ENCODE measurements at regions not wholly inside any gene's neighbourhood (a gene's known extent, or its start where the extent isn't known, plus 50 kb on each side); places are given as distances from the start of the nearest gene placed in this dataset.
"Not testable (repeated sequence)": the region's sequence is repeated elsewhere in the genome, so short reads cannot be mapped to it uniquely, and the experiment has no call there.

GRCh38 chr2:147015591-147015990 lies 829.2 kb upstream of the ACVR2A start:
- no peak for DNase-seq
- H3K9me3 Mint-ChIP-seq, result peaks cover 2% of the 10 kb centered on the region
- POLR2A ChIA-PET, result no interaction called here
- H3K27me3 Mint-ChIP-seq, result peaks cover 3% of the 10 kb centered on the region
- H3K4me1 Mint-ChIP-seq, result no peaks in the 10 kb centered on the region
- H3K27ac Mint-ChIP-seq, result no peak overlapping the region
- H3K4me3 Mint-ChIP-seq, result no peak overlapping the region
- no peaks in the 10 kb centered on the region for H3K36me3 Mint-ChIP-seq
- ATAC-seq (ENCODE audit: low read depth), result no peak

DNA sequence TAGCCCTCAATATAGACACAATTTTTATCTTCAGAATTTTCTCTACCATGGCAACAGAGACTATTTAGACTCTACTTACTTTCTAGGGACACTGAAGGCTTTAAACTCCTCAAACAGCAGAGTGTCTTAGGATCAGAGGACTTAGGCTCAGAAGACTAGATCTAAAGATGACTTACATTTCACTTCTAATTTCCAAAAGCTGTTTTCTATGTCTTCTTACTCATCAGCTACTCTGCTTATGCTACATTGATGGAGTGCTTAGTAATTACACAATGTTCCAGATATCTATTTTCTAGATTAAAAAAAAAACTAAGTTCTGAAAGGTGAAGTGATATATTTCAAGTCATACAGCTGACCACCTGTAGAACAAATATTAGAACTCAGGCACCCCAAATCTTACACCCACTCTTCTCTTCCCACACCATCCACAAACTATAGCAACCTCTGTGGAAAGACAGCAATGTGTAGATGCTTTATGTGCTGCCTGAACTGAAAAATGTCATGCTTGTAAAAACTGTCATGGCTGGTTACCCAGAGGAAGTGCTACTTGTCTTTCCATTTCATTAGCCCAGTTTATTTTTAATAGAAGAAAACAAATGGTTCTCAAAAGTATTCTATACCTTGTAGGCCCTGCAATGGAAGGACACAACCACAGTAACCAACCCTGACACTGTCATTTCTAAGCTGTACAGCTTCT lies 831.0 kb upstream of the ACVR2A start:
- DNase-seq (no peak), ATAC-seq (ENCODE audit: low read depth) (no peak)
- POLR2A ChIA-PET, result no interaction called here
- Mint-ChIP-seq H3K4me3 (no peak overlapping the region), H3K27ac (no peak overlapping the region), H3K4me1 (no peaks in the 10 kb centered on the region), H3K36me3 (no peaks in the 10 kb centered on the region), H3K9me3 (no peaks in the 10 kb centered on the region), H3K27me3 (peaks cover 3% of the 10 kb centered on the region)

- Mint-ChIP-seq H3K9me3 (no peaks in the 10 kb centered on the region), H3K4me1 (no peaks in the 10 kb centered on the region), H3K36me3 (no peaks in the 10 kb centered on the region), H3K27ac (no peak overlapping the region), H3K27me3 (no peaks in the 10 kb centered on the region), H3K4me3 (no peak overlapping the region)
- no peak for ATAC-seq (ENCODE audit: low read depth)
- POLR2A ChIA-PET, result no interaction called here
- DNase-seq, result no peak
Observed at GRCh38 chr2:147008481-147008880, 836.3 kb upstream of the ACVR2A start.

DNA sequence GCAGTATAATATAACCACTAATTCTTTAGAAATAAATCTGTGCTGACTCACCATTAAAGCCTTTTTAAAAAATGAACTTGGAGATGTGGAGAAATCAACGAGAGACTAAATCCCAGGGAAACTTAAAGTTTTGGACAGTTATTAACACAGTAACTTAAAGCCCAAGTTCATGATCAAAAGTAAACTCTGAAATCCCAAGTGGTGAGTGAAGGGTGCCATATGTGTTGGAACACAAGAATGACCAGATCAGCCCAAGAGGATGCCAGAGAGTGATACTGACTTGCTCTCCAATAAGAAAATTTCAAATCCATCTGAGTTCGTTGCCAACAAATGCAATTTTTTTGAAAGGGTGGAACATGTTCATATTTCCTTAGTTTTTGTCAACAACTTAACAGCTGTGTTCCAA lies 838.1 kb upstream of the ACVR2A start:
- H3K27me3 Mint-ChIP-seq, result no peaks in the 10 kb centered on the region
- no peaks in the 10 kb centered on the region for H3K4me1 Mint-ChIP-seq
- POLR2A ChIA-PET, result no interaction called here
- ATAC-seq (ENCODE audit: low read depth), result no peak
- DNase-seq, result no peak
- no peak overlapping the region for H3K27ac Mint-ChIP-seq
- no peak overlapping the region for H3K4me3 Mint-ChIP-seq
- no peaks in the 10 kb centered on the region for H3K9me3 Mint-ChIP-seq
- no peaks in the 10 kb centered on the region for H3K36me3 Mint-ChIP-seq

DNA sequence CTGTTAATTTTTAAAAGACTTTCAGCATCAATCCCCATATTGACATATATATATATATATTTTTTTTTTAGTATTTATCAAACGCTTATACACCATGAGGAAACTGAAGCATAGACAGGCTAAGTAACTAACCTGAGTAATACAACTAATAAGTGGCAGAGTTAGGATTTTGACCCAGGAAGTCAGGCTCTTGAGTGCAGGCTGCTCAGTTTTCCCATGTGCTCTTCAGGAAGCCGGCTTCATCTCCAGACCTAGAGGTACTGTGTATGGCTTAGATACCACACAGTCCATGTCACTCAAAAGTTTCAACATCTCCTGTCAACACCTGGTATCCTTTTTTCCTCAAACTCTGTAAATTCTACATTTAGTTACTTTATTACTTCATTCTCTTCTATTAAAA lies 841.7 kb upstream of the ACVR2A start:
- Mint-ChIP-seq H3K9me3 (no peaks in the 10 kb centered on the region), H3K4me1 (no peaks in the 10 kb centered on the region), H3K27me3 (no peaks in the 10 kb centered on the region), H3K27ac (no peak overlapping the region), H3K4me3 (no peak overlapping the region), H3K36me3 (no peaks in the 10 kb centered on the region)
- ATAC-seq (ENCODE audit: low read depth) (no peak), DNase-seq (no peak)
- POLR2A ChIA-PET, result no interaction called here

DNA sequence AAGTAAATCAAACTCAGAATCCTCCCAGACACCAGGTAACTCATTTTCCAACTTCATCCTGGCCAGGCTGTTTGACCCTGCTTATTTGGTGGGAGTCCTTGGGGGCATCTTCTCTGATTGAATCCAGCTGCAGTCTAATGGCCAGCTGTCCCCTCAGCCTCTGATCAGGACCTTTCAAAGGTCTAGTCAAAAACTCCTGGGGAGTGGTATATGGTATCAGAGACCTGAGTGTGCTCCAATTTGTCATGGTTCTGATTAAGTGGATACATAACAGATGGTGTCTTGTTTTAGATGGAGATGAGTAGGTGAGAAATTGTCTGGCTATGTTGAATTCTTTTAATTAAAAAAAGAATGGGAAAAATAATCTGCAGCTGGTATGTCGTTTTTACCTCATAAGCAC lies 842.6 kb upstream of the ACVR2A start:
- no peak for DNase-seq
- Mint-ChIP-seq H3K4me1 (no peaks in the 10 kb centered on the region), H3K27me3 (no peaks in the 10 kb centered on the region), H3K36me3 (no peaks in the 10 kb centered on the region), H3K9me3 (no peaks in the 10 kb centered on the region), H3K4me3 (no peak overlapping the region), H3K27ac (no peak overlapping the region)
- POLR2A ChIA-PET, result no interaction called here
- ATAC-seq (ENCODE audit: low read depth), result no peak

- POLR2A ChIA-PET, result no interaction called here
- ATAC-seq (ENCODE audit: low read depth), result no peak
Observed at GRCh38 chr2:147001061-147001460, 843.8 kb upstream of the ACVR2A start.

DNA sequence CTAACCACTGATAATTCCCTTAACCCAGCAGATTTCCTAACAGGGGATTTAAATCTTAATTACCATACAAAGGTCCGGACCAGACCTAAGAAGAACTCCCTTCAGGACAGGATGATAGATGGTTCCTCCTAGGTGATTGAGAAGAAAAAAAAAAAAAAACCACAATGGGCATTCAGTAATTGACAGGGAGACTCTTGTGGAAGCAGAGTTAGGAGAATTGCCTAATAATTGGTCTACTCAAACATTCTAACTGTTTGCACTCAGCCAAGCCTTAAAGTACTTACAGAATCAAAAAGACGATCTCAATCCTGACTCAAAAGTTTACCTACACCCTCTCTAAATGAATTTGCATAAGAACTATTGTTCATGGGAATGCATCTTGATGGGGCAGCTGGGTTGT lies 844.7 kb upstream of the ACVR2A start:
- POLR2A ChIA-PET; H3K36me3 Mint-ChIP-seq; ATAC-seq (ENCODE audit: low read depth); H3K27ac Mint-ChIP-seq; H3K4me1 Mint-ChIP-seq; H3K27me3 Mint-ChIP-seq; H3K9me3 Mint-ChIP-seq; H3K4me3 Mint-ChIP-seq; DNase-seq: not testable (repeated sequence)

More at GRCh38 chr2:147001061-147001460, 843.8 kb upstream of the ACVR2A start:
- no peak overlapping the region for H3K4me3 Mint-ChIP-seq
- no peaks in the 10 kb centered on the region for H3K27me3 Mint-ChIP-seq
- no peaks in the 10 kb centered on the region for H3K36me3 Mint-ChIP-seq
- no peak for DNase-seq
- no peaks in the 10 kb centered on the region for H3K4me1 Mint-ChIP-seq
- no peak overlapping the region for H3K27ac Mint-ChIP-seq
- no peaks in the 10 kb centered on the region for H3K9me3 Mint-ChIP-seq

DNA sequence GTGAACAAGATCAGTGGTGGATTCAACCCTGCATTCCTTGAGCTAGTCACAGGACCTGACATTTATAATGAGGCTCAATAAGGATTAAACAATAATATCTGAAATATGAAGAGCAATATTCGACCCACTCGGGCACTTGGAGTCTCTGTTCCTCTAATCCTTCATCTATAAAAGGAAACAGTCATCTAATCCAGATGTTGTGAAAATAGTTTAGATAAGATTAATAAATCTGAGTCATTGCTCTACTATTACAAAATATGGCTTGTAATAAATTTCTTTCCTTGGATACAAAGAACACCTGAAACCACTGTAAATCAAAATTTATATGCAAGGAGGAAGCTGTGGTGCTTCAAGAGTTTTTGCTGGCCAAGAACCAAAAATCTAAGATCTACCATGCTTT lies 846.9 kb upstream of the ACVR2A start:
- Mint-ChIP-seq H3K4me3 (no peak overlapping the region), H3K4me1 (no peaks in the 10 kb centered on the region), H3K27ac (no peak overlapping the region), H3K36me3 (no peaks in the 10 kb centered on the region), H3K9me3 (no peaks in the 10 kb centered on the region), H3K27me3 (no peaks in the 10 kb centered on the region)
- ATAC-seq (ENCODE audit: low read depth), result no peak
- POLR2A ChIA-PET, result no interaction called here
- DNase-seq, result no peak

- Mint-ChIP-seq H3K27ac (no peak overlapping the region), H3K9me3 (no peaks in the 10 kb centered on the region), H3K27me3 (no peaks in the 10 kb centered on the region), H3K4me1 (no peaks in the 10 kb centered on the region), H3K36me3 (no peaks in the 10 kb centered on the region), H3K4me3 (no peak overlapping the region)
- no peak for ATAC-seq (ENCODE audit: low read depth)
- POLR2A ChIA-PET, result no interaction called here
- no peak for DNase-seq
Observed at GRCh38 chr2:146997488-146997887, 847.3 kb upstream of the ACVR2A start.

- ATAC-seq (ENCODE audit: low read depth) (no peak), DNase-seq (no peak)
- POLR2A ChIA-PET, result no interaction called here
- Mint-ChIP-seq H3K4me1 (no peaks in the 10 kb centered on the region), H3K4me3 (no peak overlapping the region), H3K27ac (no peak overlapping the region), H3K27me3 (no peaks in the 10 kb centered on the region), H3K9me3 (no peaks in the 10 kb centered on the region), H3K36me3 (no peaks in the 10 kb centered on the region)
Observed at GRCh38 chr2:146994246-146994645, 850.6 kb upstream of the ACVR2A start.

DNA sequence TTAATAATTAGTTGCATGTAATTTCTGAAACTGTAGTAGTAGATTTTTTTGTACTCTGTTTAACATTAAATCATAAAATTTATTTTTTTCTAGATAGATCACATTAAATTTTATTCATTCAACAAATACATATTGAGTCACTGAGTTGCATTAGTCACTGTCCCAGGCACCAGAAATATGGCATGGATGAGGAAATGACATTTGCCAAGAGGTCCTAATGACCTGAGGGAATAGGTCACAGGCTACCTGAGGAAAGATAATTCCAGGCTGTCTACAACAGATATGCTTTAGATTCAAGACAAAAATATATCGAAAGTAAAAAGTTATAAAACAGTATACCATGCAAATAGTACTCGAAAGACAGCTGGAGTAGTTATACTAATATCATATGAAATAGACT lies 852.4 kb upstream of the ACVR2A start:
- H3K27ac Mint-ChIP-seq, result no peak overlapping the region
- H3K36me3 Mint-ChIP-seq, result no peaks in the 10 kb centered on the region
- H3K4me3 Mint-ChIP-seq, result no peak overlapping the region
- DNase-seq, result no peak
- H3K9me3 Mint-ChIP-seq, result no peaks in the 10 kb centered on the region
- H3K27me3 Mint-ChIP-seq, result no peaks in the 10 kb centered on the region
- H3K4me1 Mint-ChIP-seq, result no peaks in the 10 kb centered on the region
- POLR2A ChIA-PET, result no interaction called here
- no peak for ATAC-seq (ENCODE audit: low read depth)

DNA sequence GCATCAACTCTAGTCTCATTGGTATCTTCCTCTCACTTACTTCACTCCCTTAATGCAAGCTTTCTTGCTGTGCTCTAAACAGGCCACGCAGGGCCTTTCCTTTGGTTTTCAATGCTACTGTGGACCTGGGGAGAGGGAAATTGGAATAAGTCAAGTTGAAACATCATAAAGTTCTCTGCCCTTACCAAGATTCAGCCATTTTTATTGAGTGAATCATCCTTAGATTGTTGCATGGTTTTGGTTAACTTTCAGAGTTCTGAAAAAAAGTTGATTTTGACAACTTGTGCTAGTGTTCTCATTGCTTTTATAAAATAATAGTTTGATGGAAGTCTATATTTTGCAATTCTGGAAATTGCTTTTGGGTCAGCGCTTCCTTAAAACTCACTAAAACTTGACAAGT lies 852.8 kb upstream of the ACVR2A start:
- Mint-ChIP-seq H3K27ac (no peak overlapping the region), H3K4me3 (no peak overlapping the region), H3K9me3 (no peaks in the 10 kb centered on the region), H3K4me1 (no peaks in the 10 kb centered on the region), H3K27me3 (no peaks in the 10 kb centered on the region), H3K36me3 (no peaks in the 10 kb centered on the region)
- DNase-seq, result no peak
- POLR2A ChIA-PET, result no interaction called here
- no peak for ATAC-seq (ENCODE audit: low read depth)

DNA sequence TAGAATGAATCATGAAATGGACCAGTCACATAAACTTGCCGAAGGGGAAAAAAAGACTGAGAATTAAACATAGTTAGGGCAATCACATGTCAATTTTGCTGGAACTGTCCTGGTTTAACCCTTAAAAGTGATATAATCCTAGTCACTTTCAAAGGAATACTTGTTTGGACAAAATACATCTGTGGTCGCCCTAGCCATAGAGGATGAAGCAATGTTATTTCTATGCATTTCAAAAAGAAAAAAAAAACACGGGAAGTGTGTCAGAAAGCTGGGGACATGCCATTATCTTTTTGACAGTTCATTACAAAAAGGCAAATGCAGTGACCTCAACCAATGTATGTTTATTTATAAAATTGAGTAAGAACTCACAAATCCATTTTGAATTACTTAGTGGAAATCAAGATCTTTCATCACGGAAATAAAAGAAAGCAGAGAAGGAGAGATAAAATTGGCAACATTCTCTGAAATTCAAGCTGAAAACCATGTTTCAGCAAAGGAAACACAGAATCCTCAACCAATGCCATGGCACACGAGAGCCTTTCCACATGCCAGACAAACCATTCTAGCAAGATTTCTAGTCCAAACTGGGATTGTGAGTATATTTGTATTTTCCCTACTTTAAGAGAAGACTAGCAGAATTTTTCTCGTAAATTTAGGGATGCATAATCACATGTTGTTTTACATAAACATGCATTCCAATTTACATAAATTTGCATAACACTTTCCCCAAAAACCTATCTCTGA lies 854.3 kb upstream of the ACVR2A start:
- no peak for DNase-seq
- H3K27me3 Mint-ChIP-seq, result no peaks in the 10 kb centered on the region
- H3K36me3 Mint-ChIP-seq, result no peaks in the 10 kb centered on the region
- H3K4me1 Mint-ChIP-seq, result no peaks in the 10 kb centered on the region
- no peak overlapping the region for H3K27ac Mint-ChIP-seq
- POLR2A ChIA-PET, result no interaction called here
- H3K4me3 Mint-ChIP-seq, result no peak overlapping the region
- no peak for ATAC-seq (ENCODE audit: low read depth)
- H3K9me3 Mint-ChIP-seq, result no peaks in the 10 kb centered on the region

Measured in activated naive CD8-positive, alpha-beta T cell treated with anti-CD3 and anti-CD28 coated beads, Interleukin-2, amount 10 ng/mL, durations not matched to agents 7 days and 5 days (primary cell).